GF-D8 (cell line): ENCODE measurements at regions not wholly inside any gene's neighbourhood (a gene's known extent, or its start where the extent isn't known, plus 50 kb on each side); places are given as distances from the start of the nearest gene placed in this dataset.

Experiments used
- DNase-seq: peaks from one replicate; lab custom pipeline; 2025; lab: John Stamatoyannopoulos, UW

- DNase-seq = no peak
Observed at GRCh38 chr5:128895122-128895521, 70.2 kb upstream of the SLC27A6 start.

GRCh38 chr5:128896675-128897074 is 68.6 kb upstream of the SLC27A6 start:
- no peak for DNase-seq

- DNase-seq = no peak
Observed at GRCh38 chr5:128903550-128903949, 61.7 kb upstream of the SLC27A6 start.

DNA sequence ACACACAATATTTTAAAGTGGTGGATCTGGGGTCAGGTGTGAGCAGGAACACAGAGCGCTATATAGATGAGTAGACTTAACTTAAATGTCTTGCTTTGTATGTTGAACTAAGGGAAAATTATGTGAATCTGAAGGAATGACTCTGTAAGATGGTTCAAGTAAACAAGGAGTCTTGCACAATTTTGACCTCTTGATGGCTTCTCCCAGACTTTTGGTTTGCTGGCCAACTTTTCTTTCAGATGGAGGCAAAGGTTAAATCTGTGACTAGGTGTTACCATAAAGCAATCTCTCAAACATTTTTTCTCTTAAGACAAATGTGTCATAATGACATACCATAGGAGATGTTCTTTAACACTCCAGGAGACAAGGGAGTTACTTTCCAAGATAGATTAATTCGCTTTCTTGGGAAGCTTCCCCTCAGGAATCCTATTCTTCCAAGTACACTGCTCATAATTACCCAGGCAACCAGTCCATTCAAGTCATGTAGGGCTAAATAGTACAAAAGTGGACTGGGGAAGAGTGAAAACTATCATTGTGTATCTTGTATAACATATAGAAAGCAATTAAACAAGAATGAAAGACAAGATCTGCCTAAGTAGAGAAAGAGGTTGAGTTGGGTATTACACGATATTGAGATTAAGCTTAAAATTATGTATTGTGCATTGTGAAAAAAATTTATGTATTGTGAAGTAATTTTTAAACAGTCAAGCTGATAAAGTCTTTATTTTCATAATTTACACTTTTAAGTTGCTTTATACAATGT is 60.3 kb upstream of the SLC27A6 start:
- DNase-seq = no peak

DNA sequence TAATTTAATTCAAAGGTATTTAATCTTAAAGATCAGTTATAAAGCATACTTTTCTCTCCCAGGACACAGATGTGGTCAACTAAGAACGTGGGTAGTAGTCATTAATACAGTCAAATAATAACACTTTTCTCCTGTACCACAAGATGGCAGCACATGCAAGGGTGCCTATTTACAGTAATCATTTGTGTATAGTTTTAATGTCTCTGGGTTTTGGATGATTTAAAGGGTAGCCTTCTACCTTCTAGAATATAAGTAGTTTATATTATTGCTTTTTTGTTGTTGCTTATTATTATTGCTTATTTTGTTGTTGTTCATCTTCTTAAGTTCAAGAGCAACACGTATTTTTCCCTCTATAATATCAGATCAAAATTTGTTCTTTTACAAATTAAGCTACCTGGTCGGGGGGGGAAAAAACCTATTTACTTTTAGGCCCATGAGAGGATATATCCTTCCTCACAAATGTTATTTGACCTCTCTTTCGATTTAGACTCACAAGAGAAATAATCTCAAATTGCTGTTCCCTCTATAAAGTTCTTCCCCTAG is 59.6 kb upstream of the SLC27A6 start:
- no peak for DNase-seq

GRCh38 chr5:128913551-128913950 is 51.7 kb upstream of the SLC27A6 start:
- no peak for DNase-seq
